Kidney (tissue), 13 donors: ENCODE measurements at regions not wholly inside any gene's neighbourhood (a gene's known extent, or its start where the extent isn't known, plus 50 kb on each side); places are given as distances from the start of the nearest gene placed in this dataset.

ENCODE experiments used
- DNase-seq, 5 donors: peaks; one replicate each; pipeline ENCODE4 v3.0.0-alpha.2; 2013 to 2020
- FAIRE-seq: peaks from 2 replicates; lab custom pipeline; 2012; peaks lifted over from hg19 to GRCh38; lab: Jason Lieb, UNC
- H3K27ac ChIP-seq, 2 donors: one replicate each; pipeline ENCODE4 v1.7.0; 2013; ENCODE audit warnings: low read depth in 2 of 2, low read length in 2 of 2, inconsistent platforms in 1 of 2
- H3K27me3 ChIP-seq: one replicate; pipeline ENCODE4 v1.7.1; 2013; ENCODE audit warnings: low read length, inconsistent platforms; ENCODE audit not compliant: control insufficient read depth, insufficient read depth
- H3K36me3 ChIP-seq, 3 donors: one replicate each; pipeline versions ENCODE4 v1.7.0 to v1.7.1; 2013; ENCODE audit warnings: low read length in 3 of 3, control low read depth in 1 of 3, inconsistent platforms in 1 of 3; ENCODE audit not compliant: insufficient read depth in 3 of 3, control insufficient read depth in 2 of 3
- H3K4me1 ChIP-seq, 3 donors: one replicate each; pipeline versions ENCODE4 v1.7.0 to v1.7.1; 2013; ENCODE audit warnings: low read length in 3 of 3, inconsistent platforms in 1 of 3, low read depth in 1 of 3; ENCODE audit not compliant: control insufficient read depth in 2 of 3, insufficient read depth in 2 of 3
- H3K4me3 ChIP-seq, 3 donors: one replicate each; pipeline versions ENCODE4 v1.7.0 to v1.8.1; 2013; ENCODE audit warnings: low read length in 3 of 3, control low read depth in 1 of 3, inconsistent platforms in 1 of 3
- H3K9ac ChIP-seq, 3 donors: one replicate each; pipeline versions ENCODE4 v1.7.0 to v1.7.1; 2013; ENCODE audit warnings: low read length in 3 of 3, control low read depth in 1 of 3, inconsistent platforms in 1 of 3
- H3K9me3 ChIP-seq, 3 donors: one replicate each; pipeline versions ENCODE4 v1.7.0 to v1.7.1; 2013; ENCODE audit warnings: low read length in 3 of 3, control low read depth in 1 of 3, inconsistent platforms in 1 of 3; ENCODE audit not compliant: control insufficient read depth in 2 of 3, insufficient read depth in 1 of 3
- CTCF ChIP-seq: IDR thresholded peaks from 3 replicates; pipeline ENCODE4 v1.5.1; 2012; ENCODE audit warnings: mild to moderate bottlenecking, moderate library complexity, borderline replicate concordance; ENCODE audit not compliant: insufficient read depth; ENCODE audit errors: extremely low read depth
- intact Hi-C: fragments of 100-400 bp; cut with DNase I; formaldehyde crosslinking; loops from one replicate; pipeline ENCODE4 v1.11.1; 2022
- donor health status: control.
- donor health status: control.
- donor health status: control.
- donor health status: control.
- donor health status: control.
- donor health status: DM: yes; HTN: yes; CAD: no.
- donor health status: Normal renal cell carcinoma (clear cell type).

- Histone ChIP-seq H3K9me3 (no peaks in the 10 kb centered on the region), H3K36me3 (no peaks in the 10 kb centered on the region), H3K4me1 (no peaks in the 10 kb centered on the region), H3K27ac (no peak overlapping the region), H3K9ac (no peak overlapping the region), H3K4me3 (no peak overlapping the region), H3K27me3 (no peaks in the 10 kb centered on the region)
- intact Hi-C loops, result no loop called here
- DNase-seq, result no peak
- TF ChIP-seq CTCF, result no peak
- no peak for FAIRE-seq
These were observed 359.6 kb upstream of the NECTIN3 start for GRCh38 chr3:110711851-110712516.

DNA sequence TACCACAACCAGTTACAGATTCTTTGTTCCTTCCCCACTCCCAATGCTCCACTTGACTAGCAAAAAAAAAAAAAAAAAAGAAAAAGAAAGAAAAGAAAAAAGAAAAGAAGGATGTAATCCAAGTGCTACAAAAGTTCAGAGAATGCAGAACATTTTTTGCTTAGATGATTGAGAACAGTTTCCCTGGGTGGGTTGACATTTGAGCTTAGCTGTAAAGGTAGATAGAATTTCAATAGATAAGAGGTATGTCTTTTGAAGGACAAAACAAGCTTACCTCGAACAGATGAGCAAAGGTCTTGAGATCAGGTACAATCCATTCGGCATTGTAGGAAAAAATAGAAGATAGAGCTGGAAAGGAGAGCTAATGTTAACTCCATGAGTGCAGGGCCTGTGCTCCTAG, 344.6 kb upstream of the NECTIN3 start:
- no peaks in the 10 kb centered on the region for H3K4me1 ChIP-seq
- intact Hi-C loops, result no loop called here
- no peaks in the 10 kb centered on the region for H3K27me3 ChIP-seq
- H3K27ac ChIP-seq, result no peak overlapping the region
- H3K9ac ChIP-seq, result no peak overlapping the region
- FAIRE-seq (no peak), DNase-seq (no peak)
- TF ChIP-seq CTCF, result no peak
- H3K9me3 ChIP-seq, result no peaks in the 10 kb centered on the region
- no peaks in the 10 kb centered on the region for H3K36me3 ChIP-seq
- H3K4me3 ChIP-seq, result no peak overlapping the region

- Histone ChIP-seq H3K27ac (no peak overlapping the region), H3K36me3 (no peaks in the 10 kb centered on the region), H3K4me1 (no peaks in the 10 kb centered on the region), H3K27me3 (no peaks in the 10 kb centered on the region), H3K4me3 (no peak overlapping the region), H3K9ac (no peak overlapping the region), H3K9me3 (no peaks in the 10 kb centered on the region)
- DNase-seq, result no peak
- no peak for TF ChIP-seq CTCF
- intact Hi-C loops, result no loop called here
- FAIRE-seq, result no peak
These were observed 340.5 kb upstream of the NECTIN3 start for GRCh38 chr3:110731148-110731547.

DNA sequence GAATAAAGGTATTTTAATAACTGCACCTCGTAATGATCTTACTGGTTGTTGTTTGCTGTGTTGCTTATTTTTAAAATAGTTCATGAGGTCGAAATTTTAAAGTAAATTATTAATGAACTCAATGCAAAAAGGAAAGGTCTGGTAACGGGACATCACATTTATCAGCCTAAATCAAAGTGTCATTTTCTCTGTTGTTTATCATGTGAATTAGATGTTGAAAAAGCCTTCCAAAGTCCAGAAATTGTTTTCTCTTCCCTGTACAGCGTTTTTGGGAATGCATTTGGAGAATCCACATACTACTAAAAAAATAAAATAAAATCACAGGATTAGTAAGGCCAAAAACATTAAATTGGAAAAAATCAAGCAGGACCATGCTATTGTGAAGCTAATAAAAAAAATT, 339.2 kb upstream of the NECTIN3 start:
- Histone ChIP-seq H3K27me3 (no peaks in the 10 kb centered on the region), H3K4me1 (no peaks in the 10 kb centered on the region), H3K9me3 (no peaks in the 10 kb centered on the region), H3K36me3 (no peaks in the 10 kb centered on the region), H3K4me3 (no peak overlapping the region), H3K27ac (no peak overlapping the region), H3K9ac (no peak overlapping the region)
- DNase-seq, result no peak
- intact Hi-C loops, result no loop called here
- TF ChIP-seq CTCF, result no peak
- FAIRE-seq, result no peak
